Activated naive CD8-positive, alpha-beta T cell treated with anti-CD3 and anti-CD28 coated beads for 36 hours (primary cell): ENCODE measurements at regions not wholly inside any gene's neighbourhood (a gene's known extent, or its start where the extent isn't known, plus 50 kb on each side); places are given as distances from the start of the nearest gene placed in this dataset.
"Not testable (repeated sequence)": the region's sequence is repeated elsewhere in the genome, so short reads cannot be mapped to it uniquely, and the experiment has no call there.

ENCODE experiments used
- DNase-seq: peaks from one replicate; pipeline ENCODE4 v3.0.0; 2021
- H3K27ac Mint-ChIP-seq: one replicate; pipeline ENCODE4 v1.8.0; 2022; ENCODE audit warnings: mild to moderate bottlenecking, moderate library complexity, mixed read lengths
- H3K27me3 Mint-ChIP-seq: one replicate; pipeline ENCODE4 v1.8.0; 2022; ENCODE audit warnings: mild to moderate bottlenecking, mixed read lengths
- H3K36me3 Mint-ChIP-seq: one replicate; pipeline ENCODE4 v1.8.0; 2021; ENCODE audit warnings: mild to moderate bottlenecking, mixed read lengths
- H3K4me1 Mint-ChIP-seq: one replicate; pipeline ENCODE4 v1.8.0; 2021; ENCODE audit warnings: mixed read lengths
- H3K4me3 Mint-ChIP-seq: one replicate; pipeline ENCODE4 v1.8.0; 2022; ENCODE audit warnings: mild to moderate bottlenecking, moderate library complexity, mixed read lengths
- H3K9me3 Mint-ChIP-seq: one replicate; pipeline ENCODE4 v1.8.0; 2022; ENCODE audit warnings: mixed read lengths

GRCh38 chr6:53426117-53426516 is 77.4 kb upstream of the ELOVL5 start:
- peaks cover 34% of the 10 kb centered on the region for H3K4me1 Mint-ChIP-seq
- DNase-seq: no peak
- H3K27ac Mint-ChIP-seq: no peak overlapping the region
- no peaks in the 10 kb centered on the region for H3K9me3 Mint-ChIP-seq
- H3K36me3 Mint-ChIP-seq: no peaks in the 10 kb centered on the region
- peaks cover 22% of the 10 kb centered on the region for H3K27me3 Mint-ChIP-seq
- H3K4me3 Mint-ChIP-seq: no peak overlapping the region

GRCh38 chr6:53424976-53425718 is 76.4 kb upstream of the ELOVL5 start:
- DNase-seq: no peak
- H3K27ac Mint-ChIP-seq: no peak overlapping the region
- peaks cover 17% of the 10 kb centered on the region for H3K27me3 Mint-ChIP-seq
- H3K9me3 Mint-ChIP-seq: no peaks in the 10 kb centered on the region
- no peak overlapping the region for H3K4me3 Mint-ChIP-seq
- H3K36me3 Mint-ChIP-seq: no peaks in the 10 kb centered on the region
- H3K4me1 Mint-ChIP-seq: peaks cover 32% of the 10 kb centered on the region

- no peak overlapping the region for H3K27ac Mint-ChIP-seq
- no peaks in the 10 kb centered on the region for H3K36me3 Mint-ChIP-seq
- DNase-seq: no peak
- peaks cover 14% of the 10 kb centered on the region for H3K27me3 Mint-ChIP-seq
- H3K4me1 Mint-ChIP-seq: peaks cover 24% of the 10 kb centered on the region
- no peaks in the 10 kb centered on the region for H3K9me3 Mint-ChIP-seq
- H3K4me3 Mint-ChIP-seq: no peak overlapping the region
Observed at GRCh38 chr6:53424300-53424699, 75.5 kb upstream of the ELOVL5 start.

GRCh38 chr6:53423560-53423959 is 74.8 kb upstream of the ELOVL5 start:
- not testable (repeated sequence) for DNase-seq, H3K36me3 Mint-ChIP-seq, H3K27ac Mint-ChIP-seq, H3K9me3 Mint-ChIP-seq
- Mint-ChIP-seq H3K27me3 (peaks cover 14% of the 10 kb centered on the region), H3K4me1 (peaks cover 18% of the 10 kb centered on the region), H3K4me3 (peak overlapping the region; percentile 29)

- H3K36me3 Mint-ChIP-seq: no peaks in the 10 kb centered on the region
- H3K27ac Mint-ChIP-seq: no peak overlapping the region
- no peak overlapping the region for H3K4me3 Mint-ChIP-seq
- no peaks in the 10 kb centered on the region for H3K4me1 Mint-ChIP-seq
- H3K27me3 Mint-ChIP-seq: peaks cover 10% of the 10 kb centered on the region
- H3K9me3 Mint-ChIP-seq: no peaks in the 10 kb centered on the region
- no peak for DNase-seq
Observed at GRCh38 chr6:53419026-53419425, 70.3 kb upstream of the ELOVL5 start.

GRCh38 chr6:53418288-53418687 is 69.5 kb upstream of the ELOVL5 start:
- no peak for DNase-seq
- peaks cover 5% of the 10 kb centered on the region for H3K27me3 Mint-ChIP-seq
- no peak overlapping the region for H3K27ac Mint-ChIP-seq

GRCh38 chr6:53417141-53417540 is 68.4 kb upstream of the ELOVL5 start:
- Mint-ChIP-seq H3K27ac (no peak overlapping the region), H3K4me3 (no peak overlapping the region), H3K36me3 (no peaks in the 10 kb centered on the region), H3K27me3 (no peaks in the 10 kb centered on the region), H3K4me1 (no peaks in the 10 kb centered on the region), H3K9me3 (no peaks in the 10 kb centered on the region)
- no peak for DNase-seq

More at GRCh38 chr6:53418288-53418687, 69.5 kb upstream of the ELOVL5 start:
- Mint-ChIP-seq H3K4me3 (no peak overlapping the region), H3K36me3 (no peaks in the 10 kb centered on the region), H3K4me1 (no peaks in the 10 kb centered on the region), H3K9me3 (no peaks in the 10 kb centered on the region)

GRCh38 chr6:53413326-53413725 is 64.6 kb upstream of the ELOVL5 start:
- Mint-ChIP-seq H3K27ac (no peak overlapping the region), H3K4me3 (no peak overlapping the region), H3K27me3 (no peaks in the 10 kb centered on the region), H3K4me1 (peaks cover 4% of the 10 kb centered on the region), H3K36me3 (no peaks in the 10 kb centered on the region), H3K9me3 (no peaks in the 10 kb centered on the region)
- no peak for DNase-seq

GRCh38 chr6:53412751-53413150 is 64.0 kb upstream of the ELOVL5 start:
- Mint-ChIP-seq H3K36me3 (no peaks in the 10 kb centered on the region), H3K27ac (no peak overlapping the region), H3K4me3 (no peak overlapping the region), H3K27me3 (no peaks in the 10 kb centered on the region), H3K9me3 (no peaks in the 10 kb centered on the region), H3K4me1 (peaks cover 4% of the 10 kb centered on the region)
- DNase-seq: no peak

GRCh38 chr6:53412021-53412715 is 63.4 kb upstream of the ELOVL5 start:
- H3K27ac Mint-ChIP-seq: no peak overlapping the region
- no peaks in the 10 kb centered on the region for H3K36me3 Mint-ChIP-seq
- DNase-seq: no peak
- H3K4me3 Mint-ChIP-seq: no peak overlapping the region
- peaks cover 4% of the 10 kb centered on the region for H3K4me1 Mint-ChIP-seq
- H3K9me3 Mint-ChIP-seq: no peaks in the 10 kb centered on the region
- H3K27me3 Mint-ChIP-seq: no peaks in the 10 kb centered on the region

- Mint-ChIP-seq H3K27ac (no peak overlapping the region), H3K27me3 (no peaks in the 10 kb centered on the region), H3K9me3 (no peaks in the 10 kb centered on the region), H3K4me1 (peaks cover 4% of the 10 kb centered on the region), H3K4me3 (no peak overlapping the region), H3K36me3 (no peaks in the 10 kb centered on the region)
- DNase-seq: no peak
Observed at GRCh38 chr6:53411451-53411850, 62.7 kb upstream of the ELOVL5 start.

- Mint-ChIP-seq H3K36me3 (no peaks in the 10 kb centered on the region), H3K4me3 (no peak overlapping the region), H3K9me3 (no peaks in the 10 kb centered on the region), H3K27me3 (no peaks in the 10 kb centered on the region), H3K4me1 (peaks cover 4% of the 10 kb centered on the region), H3K27ac (no peak overlapping the region)
- peak; percentile 41 for DNase-seq
Observed at GRCh38 chr6:53410508-53411258, 61.9 kb upstream of the ELOVL5 start.

GRCh38 chr6:53408826-53409225 is 60.1 kb upstream of the ELOVL5 start:
- Mint-ChIP-seq H3K36me3 (no peaks in the 10 kb centered on the region), H3K27ac (no peak overlapping the region)
- DNase-seq: no peak

GRCh38 chr6:53399027-53399344 is 50.2 kb upstream of the ELOVL5 start:
- Mint-ChIP-seq H3K9me3 (no peaks in the 10 kb centered on the region), H3K4me3 (no peak overlapping the region), H3K27me3 (no peaks in the 10 kb centered on the region), H3K36me3 (no peaks in the 10 kb centered on the region), H3K27ac (no peak overlapping the region), H3K4me1 (no peaks in the 10 kb centered on the region)
- no peak for DNase-seq

More at GRCh38 chr6:53408826-53409225, 60.1 kb upstream of the ELOVL5 start:
- peaks cover 4% of the 10 kb centered on the region for H3K4me1 Mint-ChIP-seq
- no peaks in the 10 kb centered on the region for H3K27me3 Mint-ChIP-seq
- H3K4me3 Mint-ChIP-seq: no peak overlapping the region
- H3K9me3 Mint-ChIP-seq: no peaks in the 10 kb centered on the region

GRCh38 chr6:53398247-53399026 is 49.7 kb upstream of the ELOVL5 start:
- Mint-ChIP-seq H3K9me3 (no peaks in the 10 kb centered on the region), H3K4me1 (no peaks in the 10 kb centered on the region), H3K36me3 (no peaks in the 10 kb centered on the region), H3K4me3 (no peak overlapping the region), H3K27ac (no peak overlapping the region), H3K27me3 (no peaks in the 10 kb centered on the region)
- DNase-seq: no peak
